ENCODE measurements at regions not wholly inside any gene's neighbourhood (a gene's known extent, or its start where the extent isn't known, plus 50 kb on each side); places are given as distances from the start of the nearest gene placed in this dataset.

DNA sequence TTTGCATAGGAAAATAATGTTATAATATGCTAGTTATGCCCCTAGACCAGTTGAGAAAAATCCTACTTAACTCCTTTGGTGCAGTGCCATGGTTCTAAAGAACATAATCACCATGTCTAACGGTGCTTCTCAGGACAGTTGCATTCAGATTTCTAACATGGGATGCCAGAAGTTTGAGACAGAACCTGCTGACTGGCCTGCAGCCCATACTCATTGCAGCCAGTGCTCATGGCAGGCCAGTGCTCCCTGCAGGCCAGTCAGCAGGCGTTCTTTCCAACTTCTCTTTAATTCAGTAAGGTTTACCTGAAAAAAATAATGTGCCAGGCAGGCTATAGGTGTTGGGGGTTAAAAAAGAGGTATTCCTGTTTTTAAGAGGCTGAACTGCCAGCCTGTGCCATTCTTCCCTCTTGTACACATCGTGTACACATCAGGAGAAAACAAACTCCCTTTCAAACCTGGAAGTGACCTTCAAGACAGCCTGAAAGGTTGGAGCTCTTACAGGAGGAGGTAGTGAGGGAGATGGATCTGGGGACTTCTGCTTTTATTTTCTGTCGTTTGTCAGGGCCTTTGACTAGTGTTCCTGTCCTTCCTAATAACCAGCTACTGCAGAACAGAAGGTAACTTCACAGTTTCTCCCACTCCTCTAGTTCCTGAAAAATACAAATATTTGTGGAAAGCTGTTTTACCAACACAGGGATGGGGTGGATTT, 146.0 kb upstream of the MAGI3 start:
- TF ChIP-seq, protein P1, sequence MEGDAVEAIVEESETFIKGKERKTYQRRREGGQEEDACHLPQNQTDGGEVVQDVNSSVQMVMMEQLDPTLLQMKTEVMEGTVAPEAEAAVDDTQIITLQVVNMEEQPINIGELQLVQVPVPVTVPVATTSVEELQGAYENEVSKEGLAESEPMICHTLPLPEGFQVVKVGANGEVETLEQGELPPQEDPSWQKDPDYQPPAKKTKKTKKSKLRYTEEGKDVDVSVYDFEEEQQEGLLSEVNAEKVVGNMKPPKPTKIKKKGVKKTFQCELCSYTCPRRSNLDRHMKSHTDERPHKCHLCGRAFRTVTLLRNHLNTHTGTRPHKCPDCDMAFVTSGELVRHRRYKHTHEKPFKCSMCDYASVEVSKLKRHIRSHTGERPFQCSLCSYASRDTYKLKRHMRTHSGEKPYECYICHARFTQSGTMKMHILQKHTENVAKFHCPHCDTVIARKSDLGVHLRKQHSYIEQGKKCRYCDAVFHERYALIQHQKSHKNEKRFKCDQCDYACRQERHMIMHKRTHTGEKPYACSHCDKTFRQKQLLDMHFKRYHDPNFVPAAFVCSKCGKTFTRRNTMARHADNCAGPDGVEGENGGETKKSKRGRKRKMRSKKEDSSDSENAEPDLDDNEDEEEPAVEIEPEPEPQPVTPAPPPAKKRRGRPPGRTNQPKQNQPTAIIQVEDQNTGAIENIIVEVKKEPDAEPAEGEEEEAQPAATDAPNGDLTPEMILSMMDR (conservative IDR thresholded peaks at IDR 0.05) = no peak
- TF ChIP-seq ZFX (IDR thresholded peaks at IDR 0.05) = no peak
